ENCODE measurements at regions not wholly inside any gene's neighbourhood (a gene's known extent, or its start where the extent isn't known, plus 50 kb on each side); places are given as distances from the start of the nearest gene placed in this dataset.

DNA sequence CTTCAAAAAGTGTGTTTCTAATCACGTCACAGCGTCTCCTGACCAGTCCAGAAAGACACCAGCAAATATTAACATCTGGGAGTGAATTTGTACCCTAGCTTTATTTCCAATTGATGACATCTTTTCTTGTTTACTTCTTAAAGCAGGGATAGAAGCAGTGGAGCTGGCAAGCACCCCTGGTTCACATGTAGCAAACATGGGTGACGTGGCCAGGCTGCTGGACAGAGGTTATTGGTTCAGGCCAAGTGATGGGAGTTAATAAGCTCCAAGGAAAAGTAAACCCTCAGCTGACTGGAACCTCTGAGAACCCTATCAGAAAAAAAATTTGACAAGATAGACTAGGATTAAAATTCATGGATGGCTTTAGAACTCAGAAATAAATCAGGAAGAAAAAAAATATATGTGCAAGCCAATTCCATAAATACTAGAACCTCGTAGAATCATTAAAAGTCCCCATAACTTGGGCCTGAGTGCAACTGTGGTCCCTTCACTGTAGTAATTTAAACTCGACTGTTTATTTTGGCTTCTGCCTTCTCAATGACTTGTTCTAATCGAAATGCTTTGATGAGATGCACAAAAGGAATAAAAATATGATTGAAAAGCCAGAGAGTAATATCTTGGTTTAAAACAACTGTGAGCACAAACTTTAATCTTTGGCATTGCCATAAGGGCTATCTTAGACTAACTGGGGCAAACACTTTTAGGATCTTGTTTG is 121.5 kb upstream of the CTAGE1 start:
- CTCF ChIA-PET: no interaction called here
- Histone ChIP-seq H3K79me2 (ENCODE audit: control insufficient read depth, insufficient read depth, low read length) (no peaks in the 10 kb centered on the region), H3K27me3 (replicated peaks in 1 of 2; ENCODE audit: control insufficient read depth in 2 of 2, insufficient read depth in 2 of 2, low read length in 1 of 2) (no peaks in the 10 kb centered on the region), H3K36me3 (ENCODE audit: control insufficient read depth in 2 of 2, insufficient read depth in 2 of 2, low read length in 1 of 2) (no peaks in the 10 kb centered on the region), H2AFZ (ENCODE audit: control insufficient read depth, low read depth, low read length) (no peak overlapping the region), H3K9me3 (replicated peaks; ENCODE audit: control insufficient read depth, insufficient read depth, low read length) (no peaks in the 10 kb centered on the region), H3K4me3 (no peak overlapping the region), H3K27ac (ENCODE audit: control insufficient read depth, insufficient read depth) (no peak overlapping the region), H3K4me1 (ENCODE audit: control insufficient read depth, insufficient read depth, low read length) (no peaks in the 10 kb centered on the region), H3K9ac (ENCODE audit: control insufficient read depth, insufficient read depth, low read length) (no peak overlapping the region), H4K20me1 (ENCODE audit: control insufficient read depth, insufficient read depth) (no peaks in the 10 kb centered on the region), H3K4me2 (ENCODE audit: control insufficient read depth, insufficient read depth) (no peak overlapping the region)
- SMC1A ChIA-PET (ENCODE audit: uncharacterized antibody, unreplicated experiment): no interaction called here
- RAD21 ChIA-PET (ENCODE audit: unreplicated experiment): no interaction called here
- no TSS peak for BruUV-seq (replicated peaks)
- ATAC-seq (no peak), DNase-seq (ENCODE audit: low read depth, low spot score) (no peak), FAIRE-seq (no peak)
- in situ Hi-C loops (cut with MboI) (no loop called here), intact Hi-C loops (cut with micrococcal nuclease; ENCODE audit: unreplicated experiment) (no loop called here)
- no peak for TF ChIP-seq SIX5 (IDR thresholded peaks at IDR 0.05; ENCODE audit: low read depth, low read length, severe bottlenecking)
- TF ChIP-seq IRF4 (IDR thresholded peaks at IDR 0.05; ENCODE audit: low read depth, low read length): no peak
- no peak for TF ChIP-seq NBN (IDR thresholded peaks at IDR 0.05)
- TF ChIP-seq HDAC2 (IDR thresholded peaks at IDR 0.05): no peak
- no peak for TF ChIP-seq PBX3 (IDR thresholded peaks at IDR 0.05; ENCODE audit: insufficient replicate concordance, low read depth, low read length)
- TF ChIP-seq CREB1 (IDR thresholded peaks at IDR 0.05; ENCODE audit: low read depth): no peak
- no peak for TF ChIP-seq PAX5 (IDR thresholded peaks at IDR 0.05; ENCODE audit: borderline replicate concordance, low read depth, low read length)
- WGBS (ENCODE audit: insufficient coverage, insufficient replicate concordance, low lambda C conversion rate, missing lambda C conversion rate): 29% methylated on average over 6 of the region's 6 CpGs
- POLR2A ChIA-PET: no interaction called here

- FAIRE-seq: no peak
- intact Hi-C loops (cut with micrococcal nuclease; ENCODE audit: unreplicated experiment) (no loop called here), in situ Hi-C loops (cut with MboI) (no loop called here)
- no peak for ATAC-seq
- CTCF ChIA-PET: interaction anchor here (0.7 to 1.1 kb wide), 2 partner anchors 22 to 354 kb away, joined by 3 read pairs; no protein-coding TSS in a partner anchor
- WGBS (ENCODE audit: insufficient coverage, insufficient replicate concordance, low lambda C conversion rate, missing lambda C conversion rate): 28% methylated on average over 1 of the region's 1 CpG
- H3K36me3 ChIP-seq (ENCODE audit: control insufficient read depth in 2 of 2, insufficient read depth in 2 of 2, low read length in 1 of 2): no peaks in the 10 kb centered on the region
- SMC1A ChIA-PET (ENCODE audit: uncharacterized antibody, unreplicated experiment): no interaction called here
- H3K27ac ChIP-seq (ENCODE audit: control insufficient read depth, insufficient read depth): no peak overlapping the region
- H4K20me1 ChIP-seq (ENCODE audit: control insufficient read depth, insufficient read depth): no peaks in the 10 kb centered on the region
- RAD21 ChIA-PET (ENCODE audit: unreplicated experiment): no interaction called here
- no peaks in the 10 kb centered on the region for H3K9me3 ChIP-seq (replicated peaks; ENCODE audit: control insufficient read depth, insufficient read depth, low read length)
- no peak overlapping the region for H2AFZ ChIP-seq (ENCODE audit: control insufficient read depth, low read depth, low read length)
- H3K4me1 ChIP-seq (ENCODE audit: control insufficient read depth, insufficient read depth, low read length): no peaks in the 10 kb centered on the region
- no peaks in the 10 kb centered on the region for H3K79me2 ChIP-seq (ENCODE audit: control insufficient read depth, insufficient read depth, low read length)
- no peaks in the 10 kb centered on the region for H3K27me3 ChIP-seq (replicated peaks in 1 of 2; ENCODE audit: control insufficient read depth in 2 of 2, insufficient read depth in 2 of 2, low read length in 1 of 2)
- no peak overlapping the region for H3K9ac ChIP-seq (ENCODE audit: control insufficient read depth, insufficient read depth, low read length)
- H3K4me3 ChIP-seq: no peak overlapping the region
- POLR2A ChIA-PET: no interaction called here
- no peak overlapping the region for H3K4me2 ChIP-seq (ENCODE audit: control insufficient read depth, insufficient read depth)
- BruUV-seq (replicated peaks): no TSS peak
- DNase-seq (ENCODE audit: low read depth, low spot score): no peak
- no peak for TF ChIP-seq E2F8 (IDR thresholded peaks at IDR 0.05; ENCODE audit: low read depth, partially characterized antibody)
- TF ChIP-seq NFYA (IDR thresholded peaks at IDR 0.05; ENCODE audit: borderline replicate concordance, low read depth, low read length): no peak
- no peak for TF ChIP-seq MYC (IDR thresholded peaks at IDR 0.05; ENCODE audit: insufficient read depth, insufficient read length, insufficient replicate concordance, low read length, severe bottlenecking)
- no peak for TF ChIP-seq GATAD2B (conservative IDR thresholded peaks at IDR 0.05; ENCODE audit: low read depth)
Observed at GRCh38 chr18:22541232-22541631, 123.5 kb upstream of the CTAGE1 start.

Data from GM12878 (cell line).